ENCODE measurements at regions not wholly inside any gene's neighbourhood (a gene's known extent, or its start where the extent isn't known, plus 50 kb on each side); places are given as distances from the start of the nearest gene placed in this dataset.

DNA sequence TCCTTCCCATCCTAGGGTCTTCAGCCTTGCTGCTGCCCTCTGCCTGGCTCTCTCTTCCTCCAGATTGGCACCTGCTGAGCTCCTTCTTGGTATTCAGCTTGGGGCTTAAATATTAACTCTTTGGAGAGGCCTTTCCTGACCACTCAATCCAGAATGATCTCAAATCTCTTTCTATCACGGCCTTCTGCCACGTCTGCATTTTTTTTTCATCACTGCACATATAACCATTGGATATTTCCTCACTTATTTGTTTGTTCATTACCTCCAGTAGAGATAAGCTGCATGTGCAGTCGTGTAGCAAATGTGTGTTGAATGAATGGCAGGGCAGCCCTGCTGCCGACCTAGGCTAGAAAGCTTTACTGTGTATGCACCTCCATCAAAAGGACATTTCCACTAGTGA, 51.6 kb upstream of the MPP7 start:
- FAIRE-seq (no peak), DNase-seq (ENCODE audit: insufficient read length, low spot score) (no peak)
- TF ChIP-seq, protein P1, sequence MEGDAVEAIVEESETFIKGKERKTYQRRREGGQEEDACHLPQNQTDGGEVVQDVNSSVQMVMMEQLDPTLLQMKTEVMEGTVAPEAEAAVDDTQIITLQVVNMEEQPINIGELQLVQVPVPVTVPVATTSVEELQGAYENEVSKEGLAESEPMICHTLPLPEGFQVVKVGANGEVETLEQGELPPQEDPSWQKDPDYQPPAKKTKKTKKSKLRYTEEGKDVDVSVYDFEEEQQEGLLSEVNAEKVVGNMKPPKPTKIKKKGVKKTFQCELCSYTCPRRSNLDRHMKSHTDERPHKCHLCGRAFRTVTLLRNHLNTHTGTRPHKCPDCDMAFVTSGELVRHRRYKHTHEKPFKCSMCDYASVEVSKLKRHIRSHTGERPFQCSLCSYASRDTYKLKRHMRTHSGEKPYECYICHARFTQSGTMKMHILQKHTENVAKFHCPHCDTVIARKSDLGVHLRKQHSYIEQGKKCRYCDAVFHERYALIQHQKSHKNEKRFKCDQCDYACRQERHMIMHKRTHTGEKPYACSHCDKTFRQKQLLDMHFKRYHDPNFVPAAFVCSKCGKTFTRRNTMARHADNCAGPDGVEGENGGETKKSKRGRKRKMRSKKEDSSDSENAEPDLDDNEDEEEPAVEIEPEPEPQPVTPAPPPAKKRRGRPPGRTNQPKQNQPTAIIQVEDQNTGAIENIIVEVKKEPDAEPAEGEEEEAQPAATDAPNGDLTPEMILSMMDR (IDR thresholded peaks at IDR 0.05; ENCODE audit: insufficient read depth, missing control alignments) = no peak

DNA sequence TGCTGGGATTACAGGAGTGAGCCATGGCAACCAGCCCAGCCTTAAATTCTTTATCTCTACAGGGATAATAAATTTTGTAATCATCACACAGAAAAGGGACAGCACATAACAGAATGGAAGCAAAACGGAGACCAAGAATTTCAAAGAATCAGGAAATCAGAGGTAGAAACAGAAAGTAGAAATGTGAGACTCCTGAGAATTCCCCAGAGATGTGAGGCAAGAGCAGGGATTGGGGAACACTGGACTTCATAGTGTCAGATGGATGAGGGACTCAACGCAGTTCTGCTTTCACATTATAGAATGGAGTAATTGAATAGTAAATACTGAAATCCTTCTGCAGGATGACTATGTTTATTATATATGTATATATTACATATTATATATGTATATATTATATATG, 52.5 kb upstream of the MPP7 start:
- no peak for DNase-seq (ENCODE audit: insufficient read length, low spot score)
- TF ChIP-seq, protein P1 (IDR thresholded peaks at IDR 0.05; ENCODE audit: insufficient read depth, missing control alignments) = no peak
- no peak for FAIRE-seq

DNA sequence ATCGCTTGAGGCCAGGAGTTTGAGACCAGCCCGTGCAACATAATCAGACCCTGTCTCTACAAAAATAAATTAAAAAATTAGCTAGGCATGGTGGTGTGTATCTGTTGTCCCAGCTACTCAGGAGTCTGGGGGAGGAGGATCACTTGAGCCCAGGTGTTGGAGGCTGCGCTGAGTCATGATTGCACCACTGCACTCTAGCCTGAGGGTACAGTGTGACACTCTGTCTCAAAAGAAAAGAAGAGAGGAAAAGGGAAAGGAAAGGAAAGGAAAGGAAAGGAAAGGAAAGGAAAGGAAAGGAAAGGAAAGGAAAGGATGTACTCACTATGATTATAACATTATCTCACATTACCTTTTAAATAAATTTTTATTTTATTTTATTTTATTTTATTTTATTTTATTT, 56.5 kb upstream of the MPP7 start:
- DNase-seq (ENCODE audit: insufficient read length, low spot score) (no peak), FAIRE-seq (no peak)
- TF ChIP-seq, protein P1 (IDR thresholded peaks at IDR 0.05; ENCODE audit: insufficient read depth, missing control alignments) = no peak

DNA sequence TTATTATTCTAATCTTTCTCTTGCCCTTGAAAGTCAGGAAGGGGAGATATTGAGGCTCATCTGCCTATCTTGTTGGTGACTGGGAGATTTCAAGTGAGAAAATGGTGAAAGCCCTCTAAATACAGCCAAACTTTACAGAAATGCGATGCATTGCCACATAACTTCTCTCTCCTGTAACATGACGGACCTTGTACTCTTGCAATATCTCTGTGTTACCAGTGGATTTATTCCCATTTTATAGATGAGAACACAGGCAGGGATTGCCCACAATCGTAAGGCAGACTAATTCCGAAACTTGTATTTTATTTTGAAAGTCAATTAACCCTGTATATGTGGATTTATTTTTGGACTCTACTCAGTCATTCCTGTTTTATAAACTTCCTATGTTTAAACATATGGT, 57.3 kb upstream of the MPP7 start:
- DNase-seq (ENCODE audit: insufficient read length, low spot score) (no peak), FAIRE-seq (no peak)
- TF ChIP-seq, protein P1 (IDR thresholded peaks at IDR 0.05; ENCODE audit: insufficient read depth, missing control alignments) = no peak

DNA sequence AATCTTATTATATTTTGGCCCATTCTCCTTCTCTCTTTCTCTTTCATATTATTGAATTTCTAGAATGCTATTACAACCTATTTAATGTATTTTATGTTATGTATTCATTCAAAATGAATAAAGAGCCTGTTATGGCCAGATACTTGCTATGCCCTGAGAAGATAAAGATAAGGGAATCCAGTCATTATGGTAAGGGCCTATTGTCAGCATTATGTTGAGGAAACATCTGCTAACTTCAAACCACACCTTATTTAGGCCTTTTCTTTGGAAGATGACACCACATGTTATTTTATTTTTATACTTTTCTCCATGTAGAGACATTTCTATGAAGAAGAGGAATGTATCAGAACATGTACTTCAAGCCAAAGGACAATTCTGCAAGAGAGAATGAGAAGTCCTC, 60.5 kb upstream of the MPP7 start:
- TF ChIP-seq, protein P1 (IDR thresholded peaks at IDR 0.05; ENCODE audit: insufficient read depth, missing control alignments) = no peak
- DNase-seq (ENCODE audit: insufficient read length, low spot score) = no peak
- no peak for FAIRE-seq

DNA sequence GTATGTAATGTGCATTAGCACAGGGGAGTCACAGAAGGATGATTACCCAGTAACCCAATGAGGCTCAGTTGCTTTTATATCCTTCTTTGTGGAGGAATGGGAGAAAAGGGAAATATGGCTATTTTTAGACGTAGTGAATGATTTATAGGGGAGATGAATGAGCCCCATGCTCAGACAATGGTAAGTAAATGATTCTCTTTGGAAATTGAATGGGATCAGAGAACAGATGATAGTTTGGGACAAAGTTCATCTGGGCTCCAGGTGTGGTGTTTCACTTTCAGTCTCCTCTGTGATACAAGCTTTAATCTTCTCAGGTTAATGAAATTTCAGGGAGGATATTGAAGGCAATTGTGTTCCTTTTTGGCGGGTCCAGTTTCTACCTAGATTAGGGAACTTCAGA, 63.0 kb upstream of the MPP7 start:
- FAIRE-seq (no peak), DNase-seq (ENCODE audit: insufficient read length, low spot score) (no peak)
- TF ChIP-seq, protein P1 (IDR thresholded peaks at IDR 0.05; ENCODE audit: insufficient read depth, missing control alignments) = no peak

DNA sequence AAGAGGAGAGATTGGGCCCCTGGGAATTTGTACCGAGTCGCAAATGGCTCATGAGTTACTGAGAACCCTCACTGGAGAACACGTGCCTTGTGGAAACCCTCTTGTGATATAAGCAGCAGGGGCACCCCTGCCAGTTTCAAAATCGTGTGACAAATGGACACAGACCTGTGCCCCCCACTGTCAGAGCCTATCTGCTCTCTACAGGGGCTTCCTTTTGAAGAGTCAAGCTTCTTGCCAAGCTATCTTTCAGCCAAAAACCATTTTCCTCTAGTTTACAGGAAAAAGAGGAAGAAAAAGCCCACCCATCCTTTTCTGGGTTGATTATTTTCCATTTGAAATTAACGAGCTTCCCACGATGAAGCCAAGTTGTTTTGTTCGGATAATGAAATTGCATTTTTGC, 64.1 kb upstream of the MPP7 start:
- TF ChIP-seq, protein P1 (IDR thresholded peaks at IDR 0.05; ENCODE audit: insufficient read depth, missing control alignments) = no peak
- DNase-seq (ENCODE audit: insufficient read length, low spot score) (no peak), FAIRE-seq (no peak)
